PC-9 (cell line): ENCODE measurements at regions not wholly inside any gene's neighbourhood (a gene's known extent, or its start where the extent isn't known, plus 50 kb on each side); places are given as distances from the start of the nearest gene placed in this dataset.

ENCODE experiments used
- BruUV-seq: library from RNA; stranded (reverse); fragments of 400-500 nt; replicated peaks from 2 replicates; lab custom pipeline; 2021; lab: Mats Ljungman, UMichigan
- CTCF ChIA-PET: fragments of 300-600 bp; sonication (Branson Sonifier 250); formaldehyde crosslinking; loops from one replicate; lab custom pipeline; 2022; ENCODE audit warnings: antibody characterized with exemption; lab: Charles Lee
- POLR2A ChIA-PET: fragments of 300-600 bp; sonication (Branson Sonifier 250); formaldehyde crosslinking; loops from one replicate; lab custom pipeline; 2022; ENCODE audit warnings: antibody characterized with exemption; ENCODE audit not compliant: unreplicated experiment; lab: Charles Lee
- DNase-seq, 2 experiments: peaks; one replicate each; pipeline versions ENCODE4 v3.0.0 to v3.0.0-alpha.2; 2015 to 2022; ENCODE audit warnings: mixed read lengths in 1 of 2
- H2AFZ ChIP-seq: fragments of 200-600 bp; sonication (generic); 2 replicates; pipeline ENCODE4 v1.8.1; 2017; ENCODE audit warnings: antibody characterized with exemption
- H3F3A ChIP-seq: fragments of 200-600 bp; sonication (generic); 2 replicates; pipeline ENCODE4 v1.8.1; 2017; ENCODE audit warnings: antibody characterized with exemption, mild to moderate bottlenecking, low read depth; ENCODE audit not compliant: insufficient read depth
- H3K27ac ChIP-seq: fragments of 200-600 bp; sonication (generic); 2 replicates; pipeline ENCODE4 v1.6.1; 2016; ENCODE audit warnings: mixed run types
- H3K27me3 ChIP-seq: fragments of 200-600 bp; sonication (generic); 2 replicates; pipeline ENCODE4 v1.6.1; 2016; ENCODE audit warnings: low read depth, mixed run types; ENCODE audit not compliant: insufficient read depth
- H3K36me3 ChIP-seq: fragments of 200-600 bp; sonication (generic); 2 replicates; pipeline ENCODE4 v1.6.1; 2016; ENCODE audit warnings: low read depth, mixed run types
- H3K4me1 ChIP-seq: fragments of 200-600 bp; sonication (generic); replicated peaks from 2 replicates; pipeline ENCODE4 v1.6.1; 2016; ENCODE audit warnings: mixed run types; ENCODE audit not compliant: insufficient read depth
- H3K4me2 ChIP-seq: fragments of 200-600 bp; sonication (generic); 2 replicates; pipeline ENCODE4 v1.6.1; 2017; ENCODE audit warnings: mixed run types
- H3K4me3 ChIP-seq: fragments of 200-600 bp; sonication (generic); 2 replicates; pipeline ENCODE4 v1.6.1; 2016; ENCODE audit warnings: mixed run types
- H3K79me2 ChIP-seq: fragments of 200-600 bp; sonication (generic); 2 replicates; pipeline ENCODE4 v1.6.1; 2017; ENCODE audit warnings: low read depth, mixed run types
- H3K9me2 ChIP-seq: fragments of 200-600 bp; sonication (generic); 2 replicates; pipeline ENCODE4 v1.8.1; 2017; ENCODE audit warnings: mild to moderate bottlenecking; ENCODE audit not compliant: insufficient read depth
- H3K9me3 ChIP-seq: fragments of 200-600 bp; sonication (generic); 2 replicates; pipeline ENCODE4 v1.8.1; 2016; ENCODE audit warnings: low read depth; ENCODE audit not compliant: insufficient read depth
- H4K20me1 ChIP-seq: fragments of 200-600 bp; sonication (generic); 2 replicates; pipeline ENCODE4 v1.8.1; 2017; ENCODE audit not compliant: insufficient read depth
- CTCF ChIP-seq: fragments of 200-600 bp; sonication (generic); conservative IDR thresholded peaks from 2 replicates; pipeline ENCODE4 v1.6.1; 2017; ENCODE audit warnings: mixed run types, antibody characterized with exemption, mild to moderate bottlenecking, moderate library complexity
- EZH2 ChIP-seq: fragments of 200-600 bp; sonication (generic); IDR thresholded peaks from 2 replicates; pipeline ENCODE4 v1.8.0; 2017; ENCODE audit warnings: antibody characterized with exemption, low read depth
- intact Hi-C: fragments of 100-400 bp; cut with micrococcal nuclease; formaldehyde crosslinking; loops from one replicate; pipeline ENCODE4 v1.10.0; 2022; ENCODE audit not compliant: unreplicated experiment

- H3K79me2 ChIP-seq = no peaks in the 10 kb centered on the region
- H3K9me3 ChIP-seq = no peaks in the 10 kb centered on the region
- no peaks in the 10 kb centered on the region for H3K36me3 ChIP-seq
- no peak overlapping the region for H2AFZ ChIP-seq
- H3K27me3 ChIP-seq = no peaks in the 10 kb centered on the region
- CTCF ChIA-PET = no interaction called here
- H3F3A ChIP-seq = no peaks in the 10 kb centered on the region
- intact Hi-C loops = no loop called here
- no peak for DNase-seq
- no TSS peak for BruUV-seq
- H3K27ac ChIP-seq = no peak overlapping the region
- H3K4me1 ChIP-seq = no peaks in the 10 kb centered on the region
- H3K9me2 ChIP-seq = no peaks in the 10 kb centered on the region
- no peak overlapping the region for H3K4me2 ChIP-seq
- no peak for TF ChIP-seq EZH2
- no peak for TF ChIP-seq CTCF
- H4K20me1 ChIP-seq = no peaks in the 10 kb centered on the region
- H3K4me3 ChIP-seq = no peak overlapping the region
- POLR2A ChIA-PET = no interaction called here
Observed at GRCh38 chr1:108079440-108080025, 114.6 kb upstream of the VAV3 start.

- Histone ChIP-seq H3K4me3 (no peak overlapping the region), H3K79me2 (no peaks in the 10 kb centered on the region), H3K27ac (no peak overlapping the region), H3K4me1 (no peaks in the 10 kb centered on the region), H4K20me1 (no peaks in the 10 kb centered on the region), H3K9me3 (no peaks in the 10 kb centered on the region), H3K4me2 (no peak overlapping the region), H3K27me3 (no peaks in the 10 kb centered on the region), H2AFZ (no peak overlapping the region), H3F3A (no peaks in the 10 kb centered on the region), H3K36me3 (no peaks in the 10 kb centered on the region), H3K9me2 (no peaks in the 10 kb centered on the region)
- no peak for DNase-seq
- no peak for TF ChIP-seq EZH2
- TF ChIP-seq CTCF = no peak
- POLR2A ChIA-PET = no interaction called here
- no TSS peak for BruUV-seq
- CTCF ChIA-PET = no interaction called here
- intact Hi-C loops = no loop called here
Observed at GRCh38 chr1:108077991-108078390, 113.0 kb upstream of the VAV3 start.

- Histone ChIP-seq H4K20me1 (no peaks in the 10 kb centered on the region), H3K4me3 (no peak overlapping the region), H3K4me1 (no peaks in the 10 kb centered on the region), H3F3A (no peaks in the 10 kb centered on the region), H3K9me2 (no peaks in the 10 kb centered on the region), H3K79me2 (no peaks in the 10 kb centered on the region), H3K9me3 (no peaks in the 10 kb centered on the region), H3K4me2 (no peak overlapping the region), H3K27me3 (no peaks in the 10 kb centered on the region), H2AFZ (no peak overlapping the region), H3K36me3 (no peaks in the 10 kb centered on the region), H3K27ac (no peak overlapping the region)
- BruUV-seq = no TSS peak
- DNase-seq = no peak
- no peak for TF ChIP-seq EZH2
- TF ChIP-seq CTCF = no peak
- intact Hi-C loops = no loop called here
- ChIA-PET CTCF (no interaction called here), POLR2A (no interaction called here)
Observed at GRCh38 chr1:108075055-108075454, 110.1 kb upstream of the VAV3 start.
